B cell (primary cell): ENCODE measurements at regions not wholly inside any gene's neighbourhood (a gene's known extent, or its start where the extent isn't known, plus 50 kb on each side); places are given as distances from the start of the nearest gene placed in this dataset.

Experiments
- ATAC-seq: fragments of 200-7000 bp; cut with Tn5 transposase; one replicate; pipeline ENCODE4 v1.10.0; 2021; ENCODE audit warnings: low read depth, mild to moderate bottlenecking, moderate number of reproducible peaks, moderate library complexity
- CTCF ChIA-PET: fragments of 350-600 bp; sonication (Branson Sonifier 250); formaldehyde crosslinking; loops from one replicate; lab custom pipeline; 2021; ENCODE audit warnings: antibody characterized with exemption, inconsistent platforms; lab: Charles Lee
- POLR2A ChIA-PET: fragments of 350-600 bp; sonication (Branson Sonifier 250); formaldehyde crosslinking; loops from one replicate; lab custom pipeline; 2021; ENCODE audit warnings: antibody characterized with exemption; lab: Charles Lee
- DNase-seq: peaks from one replicate; pipeline ENCODE4 v3.0.0; 2013
- H2AFZ ChIP-seq: 2 replicates; pipeline ENCODE4 v1.6.1; 2012; ENCODE audit warnings: mild to moderate bottlenecking, low read depth, low read length; ENCODE audit not compliant: insufficient read depth, poor library complexity, severe bottlenecking
- H3K27ac ChIP-seq, 2 donors: 1 replicate in 1 of 2; 2 replicates in 1 of 2; pipeline ENCODE4 v1.5.1; 2012 to 2013; ENCODE audit warnings: low read length in 2 of 2, mild to moderate bottlenecking in 2 of 2, moderate library complexity in 1 of 2
- H3K27me3 ChIP-seq, 4 experiments: fragments of 200-600 bp in 1 of 4; sonication (generic) in 1 of 4; replicated peaks in 1 of 4; 1 replicate in 2 of 4; 2 replicates in 2 of 4; pipeline versions ENCODE4 v1.6.1 to v1.7.0; 2013 to 2016; ENCODE audit warnings: low read length in 3 of 4, mild to moderate bottlenecking in 2 of 4, mixed read lengths in 1 of 4, moderate library complexity in 1 of 4; ENCODE audit not compliant: insufficient read depth in 4 of 4, control insufficient read depth in 3 of 4; ENCODE audit errors: control extremely low read depth in 1 of 4
- H3K36me3 ChIP-seq, 2 experiments: replicated peaks in 1 of 2; 1 replicate in 1 of 2; 2 replicates in 1 of 2; pipeline versions ENCODE4 v1.6.1 to v1.7.1; 2013; ENCODE audit warnings: low read length in 1 of 2; ENCODE audit not compliant: insufficient read depth in 2 of 2, control insufficient read depth in 1 of 2; ENCODE audit errors: control extremely low read depth in 1 of 2, extremely low read depth in 1 of 2
- H3K4me1 ChIP-seq, 2 donors: fragments of 200-600 bp in 1 of 2; sonication (generic) in 1 of 2; 1 replicate in 1 of 2; 2 replicates in 1 of 2; pipeline versions ENCODE4 v1.5.1 to v1.6.1; 2013 to 2017; ENCODE audit warnings: low read length in 2 of 2; ENCODE audit not compliant: control insufficient read depth in 2 of 2, insufficient read depth in 2 of 2
- H3K4me2 ChIP-seq: replicated peaks from 2 replicates; pipeline ENCODE3; 2012; ENCODE audit warnings: mild to moderate bottlenecking, low read depth, low read length; ENCODE audit not compliant: poor library complexity, severe bottlenecking
- H3K4me3 ChIP-seq, 5 experiments: fragments of 200-600 bp in 1 of 5; sonication (generic) in 1 of 5; 1 replicate in 3 of 5; 2 replicates in 2 of 5; pipeline versions ENCODE4 v1.5.1 to v1.7.0; 2011 to 2016; ENCODE audit warnings: low read length in 4 of 5, mild to moderate bottlenecking in 4 of 5, low read depth in 2 of 5, control low read depth in 1 of 5, moderate library complexity in 1 of 5; ENCODE audit not compliant: insufficient read depth in 1 of 5; ENCODE audit errors: control extremely low read depth in 1 of 5, extremely low read depth in 1 of 5
- H3K79me2 ChIP-seq: fragments of 200-600 bp; sonication (generic); one replicate; pipeline ENCODE4 v1.6.0; 2016; ENCODE audit warnings: low read length; ENCODE audit not compliant: control insufficient read depth, insufficient read depth
- H3K9ac ChIP-seq: fragments of 200-600 bp; sonication (generic); 2 replicates; pipeline ENCODE4 v1.6.1; 2017; ENCODE audit warnings: mild to moderate bottlenecking, low read length, moderate library complexity
- H3K9me3 ChIP-seq, 3 donors: one replicate each; pipeline versions ENCODE4 v1.6.1 to v1.7.1; 2013; ENCODE audit warnings: low read length in 2 of 3; ENCODE audit not compliant: control insufficient read depth in 2 of 3, insufficient read depth in 1 of 3; ENCODE audit errors: control extremely low read depth in 1 of 3
- H4K20me1 ChIP-seq: 2 replicates; pipeline ENCODE4 v1.6.0; 2012; ENCODE audit warnings: mild to moderate bottlenecking, low read length; ENCODE audit not compliant: insufficient read depth, control insufficient read depth, poor library complexity, severe bottlenecking
- H3K27ac Mint-ChIP-seq: one replicate; pipeline ENCODE4 v1.8.0; 2021; ENCODE audit warnings: mixed read lengths
- H3K27me3 Mint-ChIP-seq: one replicate; pipeline ENCODE4 v1.8.0; 2021; ENCODE audit warnings: mixed read lengths
- H3K4me1 Mint-ChIP-seq: one replicate; pipeline ENCODE4 v1.8.0; 2021; ENCODE audit warnings: mixed read lengths
- H3K4me3 Mint-ChIP-seq: one replicate; pipeline ENCODE4 v1.8.0; 2021; ENCODE audit warnings: mixed read lengths
- H3K9me3 Mint-ChIP-seq: one replicate; pipeline ENCODE4 v1.8.0; 2022; ENCODE audit warnings: mixed read lengths; ENCODE audit not compliant: insufficient read depth
- CTCF ChIP-seq: fragments of 200-600 bp; IDR thresholded peaks from one replicate; pipeline ENCODE4 v1.8.0; 2022; ENCODE audit warnings: antibody characterized with exemption, mild to moderate bottlenecking
- EZH2 ChIP-seq: IDR thresholded peaks from 2 replicates; pipeline ENCODE4 v1.6.1; 2012; ENCODE audit warnings: borderline replicate concordance, low read depth, mild to moderate bottlenecking, moderate library complexity, low read length; ENCODE audit not compliant: insufficient read depth, poor library complexity, severe bottlenecking
- WGBS: methylation state at CpG from one replicate; pipeline ENCODE4 v1.1.5; 2013; ENCODE audit warnings: missing lambda C conversion rate; ENCODE audit not compliant: insufficient coverage; 5-methylcytosine and 5-hydroxymethylcytosine counted together
- intact Hi-C: fragments of 100-400 bp; cut with micrococcal nuclease; formaldehyde crosslinking; loops from one replicate; pipeline ENCODE4 v1.10.0; 2022

GRCh38 chr1:175844877-175845276 lies 101.5 kb upstream of the TNR start:
- Mint-ChIP-seq H3K27me3 (peaks cover 43% of the 10 kb centered on the region), H3K4me3 (no peak overlapping the region), H3K9me3 (no peaks in the 10 kb centered on the region), H3K4me1 (no peaks in the 10 kb centered on the region), H3K27ac (no peak overlapping the region)
- WGBS = 90% methylated on average over 2 of the region's 2 CpGs
- POLR2A ChIA-PET = no interaction called here
- Histone ChIP-seq H3K27me3 (peaks cover 0 to 6% (median under 1%) of the 10 kb centered on the region in 4 experiments), H3K4me3 (no peak overlapping the region), H3K4me1 (no peaks in the 10 kb centered on the region), H3K36me3 (no peaks in the 10 kb centered on the region), H4K20me1 (no peaks in the 10 kb centered on the region), H3K9ac (no peak overlapping the region), H3K79me2 (no peaks in the 10 kb centered on the region), H3K4me2 (no peak overlapping the region), H2AFZ (no peak overlapping the region), H3K9me3 (no peaks in the 10 kb centered on the region), H3K27ac (no peak overlapping the region)
- intact Hi-C loops = no loop called here
- ATAC-seq (no peak), DNase-seq (no peak)
- CTCF ChIA-PET = no interaction called here
- TF ChIP-seq EZH2 (no peak), CTCF (no peak)

GRCh38 chr1:175842550-175842949 lies 99.2 kb upstream of the TNR start:
- H3K9me3 ChIP-seq = no peaks in the 10 kb centered on the region
- Mint-ChIP-seq H3K27ac (no peak overlapping the region), H3K4me1 (no peaks in the 10 kb centered on the region), H3K9me3 (no peaks in the 10 kb centered on the region), H3K27me3 (peaks cover 44% of the 10 kb centered on the region), H3K4me3 (no peak overlapping the region)
- H3K4me2 ChIP-seq = no peak overlapping the region
- no peaks in the 10 kb centered on the region for H4K20me1 ChIP-seq
- DNase-seq (no peak), ATAC-seq (no peak)
- H3K4me3 ChIP-seq = no peak overlapping the region
- no peaks in the 10 kb centered on the region for H3K79me2 ChIP-seq
- CTCF ChIA-PET = no interaction called here
- H3K27ac ChIP-seq = no peak overlapping the region
- no peaks in the 10 kb centered on the region for H3K4me1 ChIP-seq
- peaks cover 0 to 6% (median 3%) of the 10 kb centered on the region in 4 experiments for H3K27me3 ChIP-seq
- no CpG with 5 or more reads among the region's 1 CpG for WGBS
- no peak overlapping the region for H3K9ac ChIP-seq
- intact Hi-C loops = no loop called here
- POLR2A ChIA-PET = no interaction called here
- H3K36me3 ChIP-seq = no peaks in the 10 kb centered on the region
- TF ChIP-seq CTCF (no peak), EZH2 (no peak)
- no peak overlapping the region for H2AFZ ChIP-seq
